ENCODE measurements at regions not wholly inside any gene's neighbourhood (a gene's known extent, or its start where the extent isn't known, plus 50 kb on each side); places are given as distances from the start of the nearest gene placed in this dataset.

- TF ChIP-seq EZH2 (IDR thresholded peaks at IDR 0.05) (no peak), CTCF (IDR thresholded peaks at IDR 0.05) (no peak), EZH2phosphoT487 (IDR thresholded peaks at IDR 0.05) (no peak)
Observed at GRCh38 chr18:43774497-43774896, 497.2 kb upstream of the SYT4 start.

All from neural progenitor cell (in vitro differentiated cells).